HG02610 (cell line): ENCODE measurements at regions not wholly inside any gene's neighbourhood (a gene's known extent, or its start where the extent isn't known, plus 50 kb on each side); places are given as distances from the start of the nearest gene placed in this dataset.

Experiments used
- ATAC-seq: cut with Tn5 transposase; IDR thresholded peaks from one replicate; pipeline ENCODE4 v1.9.1; 2021; ENCODE audit warnings: mild to moderate bottlenecking, moderate library complexity; ENCODE audit not compliant: unreplicated experiment

GRCh38 chr22:22099194-22099486 lies 116.6 kb upstream of the TOP3B start:
- no peak for ATAC-seq

DNA sequence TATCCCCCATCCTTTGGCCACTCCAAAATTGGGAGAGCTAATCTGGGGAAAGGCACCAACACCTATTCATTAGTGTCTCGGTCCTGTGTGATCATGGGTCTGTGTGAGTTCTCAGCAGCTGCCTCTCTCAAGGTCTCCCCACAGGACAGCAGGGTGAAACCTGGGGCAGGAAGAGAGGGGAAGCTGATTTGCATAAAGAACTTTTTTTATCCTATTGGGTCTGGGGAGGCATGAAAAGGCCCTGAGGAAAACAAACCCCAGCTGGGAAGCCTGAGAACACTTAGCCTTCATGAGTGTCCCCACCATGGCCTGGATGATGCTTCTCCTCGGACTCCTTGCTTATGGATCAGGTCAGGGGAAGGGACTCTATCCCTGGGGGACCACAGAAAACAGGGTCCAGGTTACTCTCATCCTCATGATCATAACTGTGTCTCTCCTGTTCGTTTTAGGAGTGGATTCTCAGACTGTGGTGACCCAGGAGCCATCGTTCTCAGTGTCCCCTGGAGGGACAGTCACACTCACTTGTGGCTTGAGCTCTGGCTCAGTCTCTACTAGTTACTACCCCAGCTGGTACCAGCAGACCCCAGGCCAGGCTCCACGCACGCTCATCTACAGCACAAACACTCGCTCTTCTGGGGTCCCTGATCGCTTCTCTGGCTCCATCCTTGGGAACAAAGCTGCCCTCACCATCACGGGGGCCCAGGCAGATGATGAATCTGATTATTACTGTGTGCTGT lies 116.0 kb upstream of the TOP3B start:
- ATAC-seq: no peak

DNA sequence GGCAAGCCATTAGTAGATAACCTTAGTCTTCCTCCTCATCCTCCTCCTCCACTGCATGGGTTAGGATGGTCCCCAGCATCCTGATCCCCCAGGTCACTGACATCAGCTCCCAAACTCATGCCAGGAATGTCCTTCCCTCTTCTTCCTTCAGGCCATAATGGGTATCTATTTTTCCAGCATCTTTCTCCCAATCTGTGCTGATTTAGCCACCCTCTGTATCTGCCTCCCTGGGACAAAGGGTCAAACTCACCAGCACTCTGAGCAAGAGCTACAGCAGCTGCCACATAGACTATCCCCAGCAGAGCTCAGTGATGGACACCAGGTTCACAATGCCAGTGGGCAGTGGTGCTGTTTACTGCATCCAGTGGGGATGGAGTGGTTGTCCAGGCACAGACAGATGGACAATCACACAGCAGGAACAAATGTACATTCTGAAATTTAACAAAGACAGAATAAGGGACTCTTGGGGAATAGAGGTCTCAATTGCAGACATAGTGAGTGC lies 115.2 kb upstream of the TOP3B start:
- ATAC-seq: no peak

DNA sequence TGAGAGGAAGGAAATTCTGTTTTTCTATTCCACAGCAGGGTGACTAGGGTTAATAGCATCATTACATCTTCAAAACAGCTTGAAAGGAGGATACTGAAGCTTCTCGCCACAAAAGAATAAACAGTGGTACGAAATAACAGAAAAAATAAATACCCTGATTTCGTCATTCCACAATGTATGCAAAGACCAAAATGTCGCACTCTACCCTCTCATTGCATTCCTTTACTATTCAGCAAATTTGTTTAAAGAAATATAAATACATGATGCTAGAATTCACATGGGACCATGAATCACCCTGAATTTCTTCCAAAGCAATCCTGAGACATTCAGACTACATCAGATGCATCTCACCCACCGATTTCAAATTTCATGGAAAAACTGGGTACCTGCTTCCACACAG lies 112.3 kb upstream of the TOP3B start:
- no peak for ATAC-seq

DNA sequence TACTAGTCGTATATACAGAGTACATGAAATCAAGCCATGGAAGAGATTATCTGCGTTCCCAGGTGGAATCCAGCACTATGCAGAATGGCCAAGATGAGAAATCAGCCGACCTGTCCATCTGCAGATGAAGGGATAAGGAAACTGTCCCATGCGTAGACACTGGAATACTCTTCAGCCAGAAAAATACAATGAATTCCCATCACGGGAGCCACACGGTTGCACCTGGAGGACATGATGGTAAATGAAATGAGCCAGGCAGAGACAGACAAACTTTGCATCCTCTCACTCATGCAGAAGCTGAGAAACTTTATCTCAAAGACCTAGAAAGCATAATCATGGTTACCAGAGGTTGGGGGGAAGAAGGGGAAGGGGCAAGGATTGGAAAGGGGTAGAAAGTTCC lies 111.9 kb upstream of the TOP3B start:
- ATAC-seq: no peak

- ATAC-seq: no peak
These were observed 111.2 kb upstream of the TOP3B start for GRCh38 chr22:22093743-22094142.

DNA sequence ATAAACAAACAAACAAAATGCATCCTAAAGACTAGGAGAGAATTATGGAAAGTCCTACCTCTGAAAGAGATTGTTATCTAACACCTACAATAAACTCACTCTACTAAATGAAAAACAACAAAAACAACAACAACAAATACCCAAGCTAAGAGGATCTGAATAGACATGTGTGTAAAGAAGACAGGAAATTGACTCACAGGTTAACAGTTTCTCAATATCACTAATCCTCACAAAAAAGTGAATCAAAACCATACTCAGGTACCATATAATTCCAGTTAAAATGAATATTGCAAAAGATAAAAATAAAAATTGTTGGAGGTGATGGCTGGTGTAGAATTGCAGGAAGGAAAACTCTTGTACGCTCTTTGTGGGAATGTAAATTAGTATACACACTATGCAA lies 110.4 kb upstream of the TOP3B start:
- ATAC-seq: no peak

- no peak for ATAC-seq
These were observed 109.5 kb upstream of the TOP3B start for GRCh38 chr22:22092101-22092500.

GRCh38 chr22:22091400-22091878 lies 108.9 kb upstream of the TOP3B start:
- ATAC-seq: no peak

DNA sequence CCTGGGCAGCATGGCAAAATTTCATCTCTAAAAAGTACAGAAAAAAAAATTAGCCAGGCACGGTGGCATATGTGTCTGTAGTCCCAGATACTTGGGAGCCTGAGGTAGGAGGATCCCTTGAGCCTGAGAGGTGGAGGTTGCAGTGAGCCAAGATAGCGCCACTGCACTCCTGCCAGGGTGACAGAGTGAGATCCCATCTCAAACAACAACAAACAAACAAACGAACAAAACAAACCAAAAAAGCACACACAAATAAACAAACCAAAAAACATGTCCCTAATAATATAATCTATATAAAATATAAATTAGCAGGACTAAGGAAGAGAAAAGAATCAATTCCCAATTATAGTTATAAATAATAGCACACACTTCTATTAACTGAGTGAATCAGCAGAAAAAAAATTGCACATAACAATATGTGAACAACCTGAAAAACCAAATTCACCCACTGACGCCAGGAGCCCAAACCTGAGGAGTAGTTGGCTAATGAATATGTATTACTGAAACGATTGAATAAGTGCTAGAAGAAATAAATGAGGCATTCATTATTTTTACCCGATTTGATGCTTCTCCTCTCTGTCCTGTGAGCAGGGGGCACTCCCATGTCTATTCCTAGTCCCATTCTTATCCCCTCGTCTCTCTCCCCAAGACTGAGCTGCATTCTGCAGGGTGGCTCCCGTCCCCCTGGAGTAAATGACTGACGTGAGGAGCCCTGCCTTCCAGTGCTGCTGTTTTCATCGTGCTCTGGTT lies 108.2 kb upstream of the TOP3B start:
- ATAC-seq: no peak

GRCh38 chr22:22089459-22090308 lies 107.1 kb upstream of the TOP3B start:
- ATAC-seq: no peak

GRCh38 chr22:22088658-22089458 lies 106.3 kb upstream of the TOP3B start:
- no peak for ATAC-seq

DNA sequence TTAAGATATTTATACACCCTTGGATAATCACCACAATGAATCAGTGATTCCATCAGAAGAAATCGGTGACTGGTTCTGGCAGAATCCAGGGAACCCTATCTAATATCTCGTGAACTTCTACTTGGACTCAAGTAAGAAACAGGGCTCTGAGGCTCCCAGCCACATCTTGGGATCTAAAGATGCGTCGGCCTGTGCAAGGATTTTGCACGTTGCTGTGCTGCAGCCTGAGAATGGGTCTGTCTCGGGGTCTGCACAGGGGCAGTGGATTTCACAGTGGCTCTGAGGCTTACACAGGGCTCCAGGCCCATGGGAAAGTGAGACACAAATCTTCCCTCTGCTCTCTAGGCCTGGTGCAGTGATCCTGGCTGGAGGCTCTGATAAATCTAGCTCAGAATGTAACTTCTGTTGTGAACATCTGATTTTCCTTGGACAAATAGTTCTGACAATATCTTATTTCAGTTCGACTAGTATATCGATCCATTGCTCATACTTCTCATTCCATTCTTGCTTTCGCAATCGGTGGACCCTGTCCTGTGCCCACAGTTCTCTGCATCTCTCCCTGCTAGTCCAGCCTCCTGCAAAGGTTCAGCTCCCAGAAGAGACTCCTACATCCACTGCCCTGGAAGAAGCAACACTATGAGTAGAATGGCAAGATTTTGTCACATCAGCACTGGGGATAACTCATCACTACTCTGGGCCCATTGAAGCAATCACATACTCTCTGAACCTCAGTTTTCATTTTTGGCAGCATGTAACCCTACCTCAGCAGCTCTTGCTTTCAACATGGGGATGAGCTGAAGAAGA lies 105.5 kb upstream of the TOP3B start:
- no peak for ATAC-seq

DNA sequence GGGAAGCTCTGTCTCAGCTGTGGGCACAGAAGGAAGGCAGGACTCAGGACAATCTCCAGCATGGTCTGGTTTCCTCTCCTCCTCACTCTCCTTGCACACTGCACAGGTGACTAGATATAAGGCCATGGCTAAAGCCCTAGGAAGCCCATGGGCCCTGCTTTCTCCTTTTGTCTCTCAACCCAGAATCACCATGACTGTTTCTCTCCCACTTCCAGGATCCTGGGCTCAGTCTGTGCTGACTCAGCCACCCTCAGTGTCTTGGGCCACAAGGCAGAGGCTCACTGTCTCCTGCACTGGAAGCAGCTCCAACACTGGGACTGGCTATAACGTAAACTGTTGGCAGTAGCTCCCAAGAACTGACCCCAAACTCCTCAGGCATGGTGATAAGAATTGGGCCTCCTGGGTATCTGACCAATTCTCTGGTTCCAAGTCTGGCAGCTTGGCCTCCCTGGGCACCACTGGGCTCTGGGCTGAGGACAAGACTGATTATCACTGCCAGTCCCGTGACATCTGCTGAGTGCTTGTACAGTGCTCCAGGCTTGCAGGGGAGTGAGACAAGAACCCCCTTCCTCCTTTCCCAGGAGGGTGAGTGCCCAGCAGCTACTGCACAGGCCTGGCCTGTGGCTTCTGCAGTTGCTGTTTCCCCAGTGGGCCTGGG lies 104.0 kb upstream of the TOP3B start:
- ATAC-seq: no peak

GRCh38 chr22:22085702-22086500 lies 103.3 kb upstream of the TOP3B start:
- no peak for ATAC-seq

- ATAC-seq: no peak
These were observed 101.6 kb upstream of the TOP3B start for GRCh38 chr22:22084089-22084711.

DNA sequence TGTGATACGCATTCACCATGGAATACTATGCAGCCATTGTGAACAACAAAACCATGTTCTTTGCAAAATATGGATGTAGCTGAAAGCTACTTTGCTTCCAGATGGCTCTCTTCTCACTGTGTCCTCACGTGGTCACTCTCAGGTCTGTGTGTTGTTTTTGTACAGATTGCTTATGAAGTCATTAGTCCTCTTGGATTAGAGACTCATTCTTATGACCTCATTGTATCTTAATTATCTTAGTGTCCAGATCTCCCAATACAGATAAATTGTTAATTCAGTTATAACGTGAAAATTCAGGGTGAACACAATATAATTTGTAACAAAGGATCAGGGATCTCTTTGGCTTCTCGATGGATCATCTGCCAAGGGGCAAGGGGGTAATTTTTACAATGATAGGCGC lies 100.4 kb upstream of the TOP3B start:
- no peak for ATAC-seq

GRCh38 chr22:22082229-22082835 lies 99.7 kb upstream of the TOP3B start:
- no peak for ATAC-seq
